HepG2 (cell line): ENCODE measurements at regions not wholly inside any gene's neighbourhood (a gene's known extent, or its start where the extent isn't known, plus 50 kb on each side); places are given as distances from the start of the nearest gene placed in this dataset.
"Not testable (repeated sequence)": the region's sequence is repeated elsewhere in the genome, so short reads cannot be mapped to it uniquely, and the experiment has no call there.

Experiments
- ATAC-seq: fragments of 200-7000 bp; cut with Tn5 transposase; 3 replicates; pipeline ENCODE4 v1.9.1; 2020; ENCODE audit warnings: mild to moderate bottlenecking, moderate library complexity
- BruUV-seq: library from RNA; stranded (reverse); fragments of 400-500 nt; replicated peaks from 2 replicates; lab custom pipeline; 2021; lab: Mats Ljungman, UMichigan
- CTCF ChIA-PET: fragments of 300-600 bp; formaldehyde crosslinking; extraction: SDS; loops from one replicate; lab custom pipeline; 2021; ENCODE audit warnings: low total read pairs, inconsistent platforms, low intra/inter-chr PET ratio; lab: Yijun Ruan, JAX
- POLR2A ChIA-PET: fragments of 350-600 bp; sonication (Branson Sonifier 250); formaldehyde crosslinking; loops from one replicate; lab custom pipeline; 2020; ENCODE audit warnings: antibody characterized with exemption, inconsistent platforms; lab: Yijun Ruan, JAX
- DNase-seq: peaks from one replicate; pipeline ENCODE4 v3.0.0-alpha.2; 2015; ENCODE audit warnings: low spot score
- FAIRE-seq: peaks from 3 replicates; lab custom pipeline; 2011; peaks lifted over from hg19 to GRCh38; lab: Jason Lieb, UNC
- H2AFZ ChIP-seq: one replicate; pipeline ENCODE4 v1.6.1; 2011; ENCODE audit warnings: low read length, inconsistent platforms
- H3K27ac ChIP-seq: fragments of 300-600 bp; 3 replicates; pipeline ENCODE4 v1.8.0; 2011; ENCODE audit warnings: mixed run types, mild to moderate bottlenecking, mixed read lengths, low read length, inconsistent platforms; ENCODE audit not compliant: insufficient read depth; ENCODE audit errors: extremely low read length
- H3K27me3 ChIP-seq, 2 experiments: fragments of 200-600 bp in 1 of 2; 2 replicates in 1 of 2; 3 replicates in 1 of 2; pipeline versions ENCODE4 v1.6.0 to v1.8.0; 2011; ENCODE audit warnings: low read length in 2 of 2, mild to moderate bottlenecking in 2 of 2, moderate library complexity in 2 of 2, inconsistent platforms in 1 of 2; ENCODE audit not compliant: insufficient read depth in 2 of 2, control insufficient read depth in 1 of 2
- H3K36me3 ChIP-seq, 2 experiments: fragments of 200-600 bp in 1 of 2; replicated peaks in 1 of 2; 2 replicates in 1 of 2; 3 replicates in 1 of 2; pipeline versions ENCODE4 v1.5.1 to v1.8.0; 2011; ENCODE audit warnings: low read length in 2 of 2, inconsistent platforms in 1 of 2; ENCODE audit not compliant: insufficient read depth in 2 of 2, control insufficient read depth in 1 of 2
- H3K4me1 ChIP-seq: 2 replicates; pipeline ENCODE4 v1.5.1; 2012; ENCODE audit warnings: low read length, inconsistent platforms; ENCODE audit not compliant: insufficient read depth
- H3K4me2 ChIP-seq: 2 replicates; pipeline ENCODE4 v1.6.0; 2011; ENCODE audit warnings: low read depth, low read length, inconsistent platforms
- H3K4me3 ChIP-seq, 3 experiments: fragments of 200-600 bp in 1 of 3; sonication (generic), shearing (Covaris generic) in 1 of 3; replicated peaks in 1 of 3; 2 replicates each; pipeline ENCODE4 v1.5.1; 2011 to 2016; ENCODE audit warnings: low read length in 3 of 3, inconsistent platforms in 2 of 3, low read depth in 2 of 3, mild to moderate bottlenecking in 2 of 3, control low read depth in 1 of 3, mixed read lengths in 1 of 3; ENCODE audit not compliant: insufficient read depth in 1 of 3
- H3K79me2 ChIP-seq: one replicate; pipeline ENCODE4 v1.6.1; 2011; ENCODE audit warnings: low read length, inconsistent platforms; ENCODE audit not compliant: insufficient read depth
- H3K9ac ChIP-seq: 2 replicates; pipeline ENCODE4 v1.6.0; 2011; ENCODE audit warnings: mild to moderate bottlenecking, low read depth, low read length, inconsistent platforms; ENCODE audit not compliant: insufficient read depth
- H3K9me3 ChIP-seq: 2 replicates; pipeline ENCODE4 v1.5.1; 2012; ENCODE audit warnings: mild to moderate bottlenecking, low read length
- H4K20me1 ChIP-seq: 2 replicates; pipeline ENCODE4 v1.6.0; 2011; ENCODE audit warnings: inconsistent platforms, mild to moderate bottlenecking, low read length, moderate library complexity; ENCODE audit not compliant: insufficient read depth
- WGBS: methylation state at CpG from one replicate; pipeline ENCODE4 v1.1.6; 2017; ENCODE audit warnings: low lambda C conversion rate; 5-methylcytosine and 5-hydroxymethylcytosine counted together
- in situ Hi-C: cut with HindIII; loops from 2 replicates; pipeline ENCODE4 v1.10.0; 2017; ENCODE audit warnings: low pct_unique_long_range_greater_than_20kb; ENCODE audit not compliant: extremely low pct_ligation_motif_present
- intact Hi-C: fragments of 100-400 bp; cut with micrococcal nuclease; formaldehyde crosslinking; loops from one replicate; pipeline ENCODE4 v1.10.0; 2022; ENCODE audit not compliant: unreplicated experiment

DNA sequence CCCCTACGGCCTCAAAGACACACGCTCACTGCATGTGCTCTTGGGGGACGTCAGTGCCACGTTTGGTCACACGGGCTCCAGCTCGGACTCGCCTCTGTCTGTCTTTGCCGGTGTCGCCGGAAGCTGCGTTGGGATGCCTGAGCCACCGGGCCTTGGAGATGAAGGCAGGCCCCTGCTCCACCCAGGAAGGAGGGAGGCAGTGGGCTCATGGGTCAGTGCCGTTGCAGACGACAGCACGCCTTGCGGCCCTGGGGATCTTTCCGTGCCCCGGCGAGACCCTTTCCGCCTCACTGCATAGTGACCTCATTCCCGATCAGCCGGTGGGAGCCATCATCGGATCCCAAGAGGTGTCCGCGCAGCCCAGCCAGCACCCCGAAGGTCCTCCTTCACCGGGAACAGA lies 1407.3 kb upstream of the PCDH10 start:
- in situ Hi-C loops, H3K27ac ChIP-seq, H4K20me1 ChIP-seq, H3K27me3 ChIP-seq, H3K9me3 ChIP-seq, POLR2A ChIA-PET, DNase-seq, H3K4me3 ChIP-seq, H3K36me3 ChIP-seq, ATAC-seq, FAIRE-seq, H3K9ac ChIP-seq, H3K4me1 ChIP-seq, H3K79me2 ChIP-seq, CTCF ChIA-PET, intact Hi-C loops, H3K4me2 ChIP-seq, BruUV-seq, H2AFZ ChIP-seq: not testable (repeated sequence)
- WGBS = no CpG with 5 or more reads among the region's 27 CpGs

DNA sequence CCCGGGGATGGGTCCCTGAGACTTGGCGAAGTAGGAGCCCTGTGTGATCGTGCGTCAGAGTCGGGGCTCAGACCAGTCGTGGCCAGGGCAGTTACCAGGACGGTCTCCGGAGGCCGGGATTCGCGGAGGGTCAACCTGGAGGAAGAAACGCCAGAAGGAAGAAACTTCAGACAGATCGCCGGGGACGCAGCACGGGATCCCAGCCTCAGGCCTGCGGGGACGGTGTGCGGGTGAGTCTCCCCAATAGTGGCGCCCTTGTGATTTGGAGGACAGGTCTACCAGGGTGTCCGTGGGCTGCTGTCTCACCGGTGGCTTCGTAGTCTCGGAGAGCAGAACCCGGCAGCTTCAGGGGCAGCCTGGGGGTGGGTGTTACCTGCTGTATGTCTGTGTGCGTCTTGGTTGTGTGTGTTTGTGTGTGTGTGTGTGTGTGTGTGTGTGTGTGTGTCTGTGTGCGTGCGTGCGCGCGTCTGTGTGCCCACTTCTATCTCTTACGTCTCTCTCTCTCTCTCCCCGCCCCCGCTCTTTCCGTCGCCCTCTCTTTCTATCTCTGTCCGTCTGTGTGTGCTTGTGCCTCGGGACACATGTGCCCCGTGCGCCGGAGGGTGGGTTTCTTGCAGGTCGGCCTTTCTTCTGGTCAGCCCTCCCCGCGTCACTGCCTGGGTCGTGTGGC lies 1406.4 kb upstream of the PCDH10 start:
- H3K27ac ChIP-seq, H3K36me3 ChIP-seq, H2AFZ ChIP-seq, H3K9ac ChIP-seq, BruUV-seq, DNase-seq, H3K27me3 ChIP-seq, POLR2A ChIA-PET, ATAC-seq, H3K9me3 ChIP-seq, H3K4me1 ChIP-seq, H3K4me3 ChIP-seq, H3K4me2 ChIP-seq, H4K20me1 ChIP-seq, CTCF ChIA-PET, H3K79me2 ChIP-seq, FAIRE-seq, in situ Hi-C loops, intact Hi-C loops: not testable (repeated sequence)
- 82% methylated on average over 26 of the region's 45 CpGs for WGBS

DNA sequence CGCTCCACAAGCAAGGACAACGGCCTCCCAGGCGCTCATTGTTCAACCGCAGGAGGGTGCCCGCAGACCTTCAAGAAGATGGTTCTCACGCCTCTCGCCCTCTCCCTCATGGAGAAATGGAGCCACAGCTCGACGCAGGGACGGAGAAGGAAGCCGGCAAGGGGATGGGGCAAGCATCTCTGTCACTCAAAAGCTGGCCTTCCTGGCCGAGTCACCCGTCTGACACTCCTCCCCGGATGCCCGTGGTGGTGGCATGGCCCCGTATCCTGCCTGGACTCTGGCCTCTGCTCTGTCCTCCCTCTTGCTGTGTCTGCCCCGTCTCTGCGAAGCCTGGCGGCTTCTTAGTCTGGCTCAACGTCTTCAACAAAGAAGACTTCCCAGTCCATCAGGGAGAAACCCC lies 1405.7 kb upstream of the PCDH10 start:
- H4K20me1 ChIP-seq, in situ Hi-C loops, H3K9ac ChIP-seq, ATAC-seq, H3K79me2 ChIP-seq, POLR2A ChIA-PET, H2AFZ ChIP-seq, H3K27me3 ChIP-seq, FAIRE-seq, H3K4me3 ChIP-seq, CTCF ChIA-PET, BruUV-seq, DNase-seq, intact Hi-C loops, H3K9me3 ChIP-seq, H3K4me1 ChIP-seq, H3K4me2 ChIP-seq, H3K36me3 ChIP-seq, H3K27ac ChIP-seq: not testable (repeated sequence)
- WGBS = 63% methylated on average over 9 of the region's 20 CpGs

DNA sequence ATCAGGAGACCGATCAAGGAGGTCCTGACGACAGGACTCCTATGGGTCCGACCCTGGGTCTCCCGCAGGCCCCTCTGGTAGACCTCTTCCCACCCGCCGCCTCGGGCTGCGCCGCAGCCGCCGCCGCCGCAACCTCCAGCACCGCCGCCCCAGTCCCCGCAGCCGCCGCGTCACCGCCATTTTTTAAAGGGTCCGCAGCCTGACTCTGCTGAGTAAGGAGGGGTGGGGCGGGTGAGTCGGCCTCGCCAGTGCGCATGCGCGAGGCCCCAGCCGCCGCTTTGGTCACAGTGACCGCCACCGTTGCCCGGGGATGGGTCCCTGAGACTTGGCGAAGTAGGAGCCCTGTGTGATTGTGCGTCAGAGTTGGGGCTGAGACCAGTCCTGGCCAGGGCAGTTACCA lies 1401.9 kb upstream of the PCDH10 start:
- POLR2A ChIA-PET, H3K36me3 ChIP-seq, H2AFZ ChIP-seq, H3K9ac ChIP-seq, in situ Hi-C loops, CTCF ChIA-PET, H3K4me2 ChIP-seq, H3K4me3 ChIP-seq, DNase-seq, BruUV-seq, H3K4me1 ChIP-seq, H3K27me3 ChIP-seq, H3K9me3 ChIP-seq, intact Hi-C loops, ATAC-seq, H3K27ac ChIP-seq, H4K20me1 ChIP-seq, FAIRE-seq, H3K79me2 ChIP-seq: not testable (repeated sequence)
- WGBS = 91% methylated on average over 13 of the region's 34 CpGs
